Stimulated activated naive CD4-positive, alpha-beta T cell (primary cell): ENCODE measurements at regions not wholly inside any gene's neighbourhood (a gene's known extent, or its start where the extent isn't known, plus 50 kb on each side); places are given as distances from the start of the nearest gene placed in this dataset.

Experiments used
- DNase-seq, 6 experiments: peaks; one replicate each; lab custom pipeline; 2025; lab: John Stamatoyannopoulos, UW

GRCh38 chr15:96102631-96103030 is 227.9 kb upstream of the NR2F2 start:
- DNase-seq: no peak

GRCh38 chr15:96106181-96106580 is 224.3 kb upstream of the NR2F2 start:
- no peak for DNase-seq

- no peak for DNase-seq
Measured at GRCh38 chr15:96106628-96107027, 223.9 kb upstream of the NR2F2 start.

GRCh38 chr15:96107916-96108315 is 222.6 kb upstream of the NR2F2 start:
- DNase-seq: no peak

GRCh38 chr15:96108405-96108804 is 222.1 kb upstream of the NR2F2 start:
- no peak for DNase-seq

GRCh38 chr15:96109820-96110219 is 220.7 kb upstream of the NR2F2 start:
- no peak for DNase-seq

GRCh38 chr15:96112018-96112417 is 218.5 kb upstream of the NR2F2 start:
- no peak for DNase-seq

- DNase-seq: no peak
Measured at GRCh38 chr15:96115642-96116041, 214.9 kb upstream of the NR2F2 start.

- DNase-seq: no peak
Measured at GRCh38 chr15:96117270-96117669, 213.2 kb upstream of the NR2F2 start.

GRCh38 chr15:96119734-96120133 is 210.8 kb upstream of the NR2F2 start:
- DNase-seq: no peak

- no peak for DNase-seq
Measured at GRCh38 chr15:96121086-96121920, 209.2 kb upstream of the NR2F2 start.

GRCh38 chr15:96122077-96123027 is 208.1 kb upstream of the NR2F2 start:
- no peak for DNase-seq

GRCh38 chr15:96123028-96123400 is 207.5 kb upstream of the NR2F2 start:
- no peak for DNase-seq

- DNase-seq: no peak
Measured at GRCh38 chr15:96123630-96124187, 206.8 kb upstream of the NR2F2 start.

- no peak for DNase-seq
Measured at GRCh38 chr15:96124436-96124835, 206.1 kb upstream of the NR2F2 start.

GRCh38 chr15:96125721-96126415 is 204.6 kb upstream of the NR2F2 start:
- DNase-seq: no peak

GRCh38 chr15:96126859-96127258 is 203.6 kb upstream of the NR2F2 start:
- DNase-seq: no peak

GRCh38 chr15:96130734-96131133 is 199.8 kb upstream of the NR2F2 start:
- no peak for DNase-seq

- no peak for DNase-seq
Measured at GRCh38 chr15:96132126-96132525, 198.4 kb upstream of the NR2F2 start.

- DNase-seq: no peak
Measured at GRCh38 chr15:96135166-96136093, 195.1 kb upstream of the NR2F2 start.

- DNase-seq: no peak
Measured at GRCh38 chr15:96138985-96139384, 191.5 kb upstream of the NR2F2 start.
